MCF 10A (cell line): ENCODE measurements at regions not wholly inside any gene's neighbourhood (a gene's known extent, or its start where the extent isn't known, plus 50 kb on each side); places are given as distances from the start of the nearest gene placed in this dataset.

Experiments
- BruUV-seq: library from RNA; stranded (reverse); fragments of 400-500 nt; replicated peaks from 2 replicates; lab custom pipeline; 2021; lab: Mats Ljungman, UMichigan
- CTCF ChIA-PET: fragments of 300-600 bp; sonication (Branson Sonifier 250); formaldehyde crosslinking; extraction: SDS; loops from one replicate; lab custom pipeline; 2021; ENCODE audit warnings: antibody characterized with exemption, inconsistent platforms; lab: Yijun Ruan, JAX
- POLR2A ChIA-PET: fragments of 300-600, 350-650 bp; sonication (Branson Sonifier 250); formaldehyde crosslinking; extraction: SDS; loops from one replicate; lab custom pipeline; 2020; ENCODE audit warnings: antibody characterized with exemption, inconsistent platforms; lab: Yijun Ruan, JAX
- DNase-seq: peaks from one replicate; pipeline ENCODE4 v3.0.0-alpha.2; 2018; ENCODE audit not compliant: unreplicated experiment
- H3K27ac Mint-ChIP-seq: one replicate; pipeline ENCODE4 v1.8.0; 2022; ENCODE audit warnings: mild to moderate bottlenecking, low read depth, mixed read lengths; ENCODE audit not compliant: unreplicated experiment
- H3K27me3 Mint-ChIP-seq: one replicate; pipeline ENCODE4 v1.8.0; 2022; ENCODE audit warnings: mixed read lengths; ENCODE audit not compliant: insufficient read depth, unreplicated experiment
- H3K36me3 Mint-ChIP-seq: one replicate; pipeline ENCODE4 v1.8.0; 2022; ENCODE audit warnings: mild to moderate bottlenecking, moderate library complexity, mixed read lengths; ENCODE audit not compliant: insufficient read depth, unreplicated experiment
- H3K4me1 Mint-ChIP-seq: one replicate; pipeline ENCODE4 v1.8.0; 2022; ENCODE audit warnings: mixed read lengths; ENCODE audit not compliant: insufficient read depth, unreplicated experiment
- H3K4me3 Mint-ChIP-seq: one replicate; pipeline ENCODE4 v1.8.0; 2022; ENCODE audit warnings: mild to moderate bottlenecking, moderate library complexity, mixed read lengths; ENCODE audit not compliant: unreplicated experiment
- H3K9me3 Mint-ChIP-seq: one replicate; pipeline ENCODE4 v1.8.0; 2022; ENCODE audit warnings: mixed read lengths; ENCODE audit not compliant: unreplicated experiment
- intact Hi-C: fragments of 100-400 bp; cut with micrococcal nuclease; formaldehyde crosslinking; loops from 2 replicates; pipeline ENCODE4 v1.14.1; 2022
- TF ChIP-seq, protein P1 (sequence below): fragments of 200-600 bp; IDR thresholded peaks from one replicate; pipeline ENCODE4 v1.8.0; 2022; ENCODE audit warnings: antibody characterized with exemption, mild to moderate bottlenecking; ENCODE audit not compliant: unreplicated experiment

DNA sequence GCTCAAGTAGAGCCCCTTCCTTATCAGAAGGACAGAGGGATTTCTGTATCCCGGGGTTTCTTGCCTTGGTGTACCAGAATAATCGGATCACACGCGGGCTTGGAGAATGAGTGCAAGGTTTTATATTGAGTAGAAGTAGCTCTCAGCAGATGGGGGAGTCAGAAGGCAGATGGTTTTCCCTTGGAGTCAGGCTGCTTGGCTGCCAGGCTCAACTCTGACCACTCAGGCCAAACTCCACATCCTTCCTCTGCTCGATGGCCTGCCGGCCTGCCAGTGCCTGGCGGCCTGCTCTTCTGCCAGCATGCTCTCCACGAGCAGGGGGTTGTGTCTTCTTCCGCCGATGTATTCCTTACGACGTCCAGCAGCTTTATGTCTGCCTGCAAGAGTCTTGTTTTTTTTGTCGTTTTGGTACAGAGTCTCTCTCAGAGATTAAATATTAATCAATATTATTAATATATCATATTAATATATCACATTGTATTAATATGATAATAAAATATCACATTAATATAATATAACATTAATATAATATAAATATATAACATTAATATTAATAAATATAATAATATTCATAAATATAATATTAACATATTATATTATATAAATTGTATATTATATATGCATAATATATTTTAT, 229.2 kb upstream of the WSCD1 start:
- no peaks in the 10 kb centered on the region for H3K9me3 Mint-ChIP-seq
- intact Hi-C loops: no loop called here
- POLR2A ChIA-PET: no interaction called here

DNA sequence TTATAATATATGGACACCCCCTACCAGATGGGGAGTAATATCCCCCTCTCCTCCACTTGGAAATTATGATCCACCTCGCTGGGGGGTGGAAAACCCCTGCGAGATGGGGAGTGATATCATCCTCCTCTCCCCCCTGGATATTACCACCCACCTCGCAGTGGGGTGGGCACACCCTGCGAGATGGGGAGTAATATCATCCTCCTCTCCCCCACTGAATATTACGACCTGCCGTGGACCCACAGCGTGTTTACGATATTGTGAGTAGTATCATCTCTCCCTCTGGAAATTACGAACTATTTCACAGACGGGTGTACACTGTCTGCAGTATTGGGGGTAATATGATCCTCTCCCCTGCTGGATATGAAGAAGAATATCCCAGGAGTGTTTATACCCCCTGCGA, 228.3 kb upstream of the WSCD1 start:
- ChIA-PET CTCF (no interaction called here), POLR2A (no interaction called here)
- no peaks in the 10 kb centered on the region for H3K27me3 Mint-ChIP-seq
- H3K9me3 Mint-ChIP-seq: no peaks in the 10 kb centered on the region
- no peak overlapping the region for H3K27ac Mint-ChIP-seq
- TF ChIP-seq, protein P1, sequence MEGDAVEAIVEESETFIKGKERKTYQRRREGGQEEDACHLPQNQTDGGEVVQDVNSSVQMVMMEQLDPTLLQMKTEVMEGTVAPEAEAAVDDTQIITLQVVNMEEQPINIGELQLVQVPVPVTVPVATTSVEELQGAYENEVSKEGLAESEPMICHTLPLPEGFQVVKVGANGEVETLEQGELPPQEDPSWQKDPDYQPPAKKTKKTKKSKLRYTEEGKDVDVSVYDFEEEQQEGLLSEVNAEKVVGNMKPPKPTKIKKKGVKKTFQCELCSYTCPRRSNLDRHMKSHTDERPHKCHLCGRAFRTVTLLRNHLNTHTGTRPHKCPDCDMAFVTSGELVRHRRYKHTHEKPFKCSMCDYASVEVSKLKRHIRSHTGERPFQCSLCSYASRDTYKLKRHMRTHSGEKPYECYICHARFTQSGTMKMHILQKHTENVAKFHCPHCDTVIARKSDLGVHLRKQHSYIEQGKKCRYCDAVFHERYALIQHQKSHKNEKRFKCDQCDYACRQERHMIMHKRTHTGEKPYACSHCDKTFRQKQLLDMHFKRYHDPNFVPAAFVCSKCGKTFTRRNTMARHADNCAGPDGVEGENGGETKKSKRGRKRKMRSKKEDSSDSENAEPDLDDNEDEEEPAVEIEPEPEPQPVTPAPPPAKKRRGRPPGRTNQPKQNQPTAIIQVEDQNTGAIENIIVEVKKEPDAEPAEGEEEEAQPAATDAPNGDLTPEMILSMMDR: no peak
- no peak for DNase-seq
- H3K4me1 Mint-ChIP-seq: peaks cover 11% of the 10 kb centered on the region
- H3K36me3 Mint-ChIP-seq: no peaks in the 10 kb centered on the region
- BruUV-seq: no TSS peak
- intact Hi-C loops: no loop called here
- H3K4me3 Mint-ChIP-seq: no peak overlapping the region

More for the DNA sequence above, 229.2 kb upstream of the WSCD1 start:
- Mint-ChIP-seq H3K36me3 (no peaks in the 10 kb centered on the region), H3K4me1 (peaks cover 14% of the 10 kb centered on the region), H3K27ac (no peak overlapping the region), H3K27me3 (no peaks in the 10 kb centered on the region), H3K4me3 (no peak overlapping the region)
- TF ChIP-seq, protein P1: no peak
- DNase-seq: no peak
- CTCF ChIA-PET: no interaction called here
- no TSS peak for BruUV-seq

DNA sequence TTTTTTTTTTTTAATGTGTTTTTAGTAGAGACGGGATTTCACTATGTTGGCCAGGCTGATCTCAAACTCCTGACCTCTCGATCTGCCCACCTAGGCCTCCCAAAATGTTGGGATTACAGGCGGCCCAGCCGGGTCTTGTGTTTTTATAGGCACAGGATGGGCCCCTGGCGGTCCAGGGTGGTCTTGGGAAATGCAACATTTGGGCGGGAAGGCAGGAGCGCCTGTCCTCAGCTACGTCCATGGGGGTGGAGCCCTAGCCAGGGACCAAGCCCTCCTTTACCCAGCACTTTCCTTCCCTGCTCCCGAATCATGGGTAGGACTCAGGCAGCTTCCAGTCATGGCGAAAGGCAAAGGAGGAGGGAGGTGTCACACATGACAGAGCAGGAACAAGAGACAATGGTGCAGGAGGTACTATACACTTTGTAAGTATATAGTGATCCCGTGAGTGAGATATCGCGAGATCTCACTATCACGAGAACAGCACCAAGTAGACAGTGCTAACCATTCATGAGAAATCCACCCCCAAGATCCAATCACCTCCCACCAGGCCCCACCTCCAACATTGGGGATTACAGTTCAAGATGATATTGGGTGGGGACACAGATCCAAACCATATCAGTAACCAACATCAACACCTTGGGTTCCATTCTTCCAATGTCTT, 226.7 kb upstream of the WSCD1 start:
- intact Hi-C loops: no loop called here
- Mint-ChIP-seq H3K9me3 (no peaks in the 10 kb centered on the region), H3K27ac (no peak overlapping the region), H3K27me3 (no peaks in the 10 kb centered on the region), H3K4me1 (no peaks in the 10 kb centered on the region), H3K4me3 (no peak overlapping the region), H3K36me3 (no peaks in the 10 kb centered on the region)
- BruUV-seq: no TSS peak
- ChIA-PET POLR2A (no interaction called here), CTCF (no interaction called here)
- TF ChIP-seq, protein P1: no peak
- no peak for DNase-seq

DNA sequence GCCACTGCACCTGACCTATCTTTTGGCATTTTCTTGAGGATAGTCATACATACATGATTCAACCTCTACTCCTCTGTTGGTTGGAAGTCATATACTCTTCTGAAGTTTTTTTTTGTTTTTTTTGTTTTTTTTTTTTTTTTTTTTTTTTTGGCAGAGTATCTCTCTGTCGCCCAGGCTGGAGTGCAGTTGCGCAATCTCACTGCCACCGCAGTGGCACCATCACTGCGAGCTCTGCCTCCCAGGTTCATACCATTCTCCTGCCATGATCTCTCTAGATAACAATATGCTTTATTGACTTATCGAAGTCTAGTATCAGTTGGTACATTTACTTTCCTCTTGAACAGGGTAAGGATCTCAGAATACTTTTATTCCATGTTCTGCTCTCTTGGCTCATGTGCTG, 224.2 kb upstream of the WSCD1 start:
- CTCF ChIA-PET: no interaction called here
- POLR2A ChIA-PET: no interaction called here
- TF ChIP-seq, protein P1: no peak
- Mint-ChIP-seq H3K27me3 (no peaks in the 10 kb centered on the region), H3K4me3 (no peak overlapping the region), H3K27ac (no peak overlapping the region), H3K4me1 (no peaks in the 10 kb centered on the region), H3K36me3 (no peaks in the 10 kb centered on the region), H3K9me3 (no peaks in the 10 kb centered on the region)
- intact Hi-C loops: no loop called here
- no peak for DNase-seq
- no TSS peak for BruUV-seq
